Ishikawa (cell line): ENCODE measurements at regions not wholly inside any gene's neighbourhood (a gene's known extent, or its start where the extent isn't known, plus 50 kb on each side); places are given as distances from the start of the nearest gene placed in this dataset.

Experiments used
- CEBPB ChIP-seq: IDR thresholded peaks from 2 replicates; pipeline ENCODE4 v1.6.1; 2012
- CREB1 ChIP-seq: IDR thresholded peaks from 2 replicates; pipeline ENCODE4 v1.6.1; 2012; ENCODE audit warnings: low read depth
- EGR1 ChIP-seq: IDR thresholded peaks from 2 replicates; pipeline ENCODE4 v1.6.1; 2012
- EP300 ChIP-seq: IDR thresholded peaks from 2 replicates; pipeline ENCODE4 v1.6.1; 2012; ENCODE audit warnings: borderline replicate concordance
- FOXM1 ChIP-seq: IDR thresholded peaks from 2 replicates; pipeline ENCODE4 v1.6.1; 2012; ENCODE audit warnings: low read depth, borderline replicate concordance
- NFIC ChIP-seq: IDR thresholded peaks from 2 replicates; pipeline ENCODE4 v1.6.1; 2012
- RAD21 ChIP-seq: IDR thresholded peaks from 2 replicates; pipeline ENCODE4 v1.6.1; 2012; ENCODE audit warnings: low read depth
- TAF1 ChIP-seq: IDR thresholded peaks from 2 replicates; pipeline ENCODE4 v1.6.1; 2012; ENCODE audit warnings: low read depth, mild to moderate bottlenecking
- TCF12 ChIP-seq: IDR thresholded peaks from 2 replicates; pipeline ENCODE4 v1.6.1; 2012; ENCODE audit warnings: low read depth
- TEAD4 ChIP-seq: IDR thresholded peaks from 2 replicates; pipeline ENCODE4 v1.6.1; 2012
- YY1 ChIP-seq: IDR thresholded peaks from 2 replicates; pipeline ENCODE4 v1.6.1; 2012; ENCODE audit warnings: low read depth
- ZBTB7A ChIP-seq: IDR thresholded peaks from 2 replicates; pipeline ENCODE4 v1.6.1; 2012; ENCODE audit warnings: low read depth
- TF ChIP-seq, protein P1 (sequence below): IDR thresholded peaks from 2 replicates; pipeline ENCODE4 v1.6.1; 2012
- TF ChIP-seq, protein P2 (sequence below): IDR thresholded peaks from 2 replicates; pipeline ENCODE4 v1.6.1; 2012; ENCODE audit warnings: low read depth, mild to moderate bottlenecking
- TF ChIP-seq, protein P3 (sequence below): IDR thresholded peaks from 2 replicates; pipeline ENCODE4 v1.6.1; 2012

DNA sequence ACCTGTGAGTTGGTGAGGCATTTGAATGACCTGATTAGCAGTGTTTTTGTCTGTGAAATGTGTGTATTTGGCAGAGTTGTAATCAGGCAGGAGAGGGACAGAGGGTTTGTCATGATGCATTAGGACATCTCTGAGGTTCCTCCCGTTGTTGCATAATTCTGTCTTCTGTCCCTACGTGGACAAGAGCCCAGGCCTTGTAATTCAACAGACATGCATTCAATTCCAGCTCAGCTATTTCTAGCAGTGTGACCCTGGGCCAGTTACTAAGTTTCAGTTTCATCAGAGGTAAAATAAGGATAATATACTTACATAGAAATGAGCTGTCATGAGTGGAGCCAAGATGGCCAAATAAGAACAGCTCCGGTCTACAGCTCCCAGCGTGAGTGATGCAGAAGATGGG is 208.6 kb downstream of the SLC38A4 start:
- TF ChIP-seq TEAD4, result no peak
- no peak for TF ChIP-seq YY1
- no peak for TF ChIP-seq FOXM1
- no peak for TF ChIP-seq RAD21
- no peak for TF ChIP-seq EGR1
- no peak for TF ChIP-seq CEBPB
- TF ChIP-seq, protein P1, sequence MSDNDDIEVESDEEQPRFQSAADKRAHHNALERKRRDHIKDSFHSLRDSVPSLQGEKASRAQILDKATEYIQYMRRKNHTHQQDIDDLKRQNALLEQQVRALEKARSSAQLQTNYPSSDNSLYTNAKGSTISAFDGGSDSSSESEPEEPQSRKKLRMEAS, result no peak

DNA sequence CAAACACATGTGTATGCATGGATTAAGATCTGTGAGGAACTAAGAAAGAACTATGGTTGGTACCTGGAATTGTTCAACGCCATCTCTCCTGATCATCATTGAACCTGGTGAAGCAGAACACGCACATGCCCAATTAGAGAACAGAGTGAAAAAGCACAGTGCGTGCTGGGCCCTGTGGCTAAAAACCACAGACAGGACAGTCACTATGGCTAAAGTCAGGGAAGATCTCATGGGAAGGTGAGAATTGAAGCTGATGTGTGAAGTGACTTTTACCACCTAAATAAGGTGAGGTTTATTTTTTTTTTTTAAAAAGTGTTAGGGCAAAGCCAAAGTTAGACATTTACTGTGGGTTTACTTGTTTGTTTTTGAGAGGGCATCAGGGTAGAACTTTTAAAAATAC is 215.0 kb downstream of the SLC38A4 start:
- no peak for TF ChIP-seq TAF1
- TF ChIP-seq CREB1, result no peak
- no peak for TF ChIP-seq EP300

DNA sequence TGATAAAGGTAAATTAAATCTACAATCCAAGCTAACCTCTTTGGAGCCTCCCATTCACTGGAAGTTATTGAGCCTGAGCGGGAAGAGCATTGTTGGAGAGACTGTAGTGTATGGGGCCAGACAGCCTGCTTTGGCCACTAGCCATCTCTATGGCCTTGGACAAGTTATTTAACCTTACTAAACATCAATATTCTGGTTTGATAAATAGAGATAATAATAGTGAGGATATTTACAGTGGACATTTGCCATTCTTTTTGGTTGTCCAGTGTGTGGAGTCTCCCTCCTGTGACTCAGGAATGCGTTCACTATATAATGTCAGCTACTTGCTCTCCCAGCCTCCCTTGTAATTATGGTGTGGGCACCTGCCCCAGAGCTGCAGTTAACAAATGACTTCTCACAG is 216.1 kb downstream of the SLC38A4 start:
- no peak for TF ChIP-seq FOXM1
- no peak for TF ChIP-seq RAD21
- no peak for TF ChIP-seq ZBTB7A
- no peak for TF ChIP-seq NFIC

DNA sequence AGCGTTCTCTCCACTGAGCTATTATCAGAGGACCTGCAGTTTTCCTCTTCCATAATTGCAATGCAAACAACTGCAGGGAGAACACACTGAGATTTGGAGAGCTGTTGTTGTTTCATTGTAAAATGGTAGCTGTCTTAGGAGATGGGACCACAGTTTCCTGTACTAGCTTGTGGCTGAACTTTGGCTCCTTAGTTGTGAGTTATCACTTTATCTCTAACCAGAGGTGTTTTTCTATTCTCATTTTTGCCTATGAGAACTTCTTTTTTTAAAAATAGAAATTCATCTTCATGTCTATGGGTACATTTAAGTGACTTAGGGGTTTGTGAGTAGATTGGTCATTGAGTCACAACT is 216.5 kb downstream of the SLC38A4 start:
- TF ChIP-seq EGR1 (no peak), ZBTB7A (no peak), TCF12 (no peak), EP300 (no peak), RAD21 (no peak), NFIC (no peak), TAF1 (no peak), CEBPB (no peak), FOXM1 (no peak), CREB1 (no peak), YY1 (no peak), TEAD4 (no peak)
- TF ChIP-seq, protein P1, result no peak
- TF ChIP-seq, protein P2, sequence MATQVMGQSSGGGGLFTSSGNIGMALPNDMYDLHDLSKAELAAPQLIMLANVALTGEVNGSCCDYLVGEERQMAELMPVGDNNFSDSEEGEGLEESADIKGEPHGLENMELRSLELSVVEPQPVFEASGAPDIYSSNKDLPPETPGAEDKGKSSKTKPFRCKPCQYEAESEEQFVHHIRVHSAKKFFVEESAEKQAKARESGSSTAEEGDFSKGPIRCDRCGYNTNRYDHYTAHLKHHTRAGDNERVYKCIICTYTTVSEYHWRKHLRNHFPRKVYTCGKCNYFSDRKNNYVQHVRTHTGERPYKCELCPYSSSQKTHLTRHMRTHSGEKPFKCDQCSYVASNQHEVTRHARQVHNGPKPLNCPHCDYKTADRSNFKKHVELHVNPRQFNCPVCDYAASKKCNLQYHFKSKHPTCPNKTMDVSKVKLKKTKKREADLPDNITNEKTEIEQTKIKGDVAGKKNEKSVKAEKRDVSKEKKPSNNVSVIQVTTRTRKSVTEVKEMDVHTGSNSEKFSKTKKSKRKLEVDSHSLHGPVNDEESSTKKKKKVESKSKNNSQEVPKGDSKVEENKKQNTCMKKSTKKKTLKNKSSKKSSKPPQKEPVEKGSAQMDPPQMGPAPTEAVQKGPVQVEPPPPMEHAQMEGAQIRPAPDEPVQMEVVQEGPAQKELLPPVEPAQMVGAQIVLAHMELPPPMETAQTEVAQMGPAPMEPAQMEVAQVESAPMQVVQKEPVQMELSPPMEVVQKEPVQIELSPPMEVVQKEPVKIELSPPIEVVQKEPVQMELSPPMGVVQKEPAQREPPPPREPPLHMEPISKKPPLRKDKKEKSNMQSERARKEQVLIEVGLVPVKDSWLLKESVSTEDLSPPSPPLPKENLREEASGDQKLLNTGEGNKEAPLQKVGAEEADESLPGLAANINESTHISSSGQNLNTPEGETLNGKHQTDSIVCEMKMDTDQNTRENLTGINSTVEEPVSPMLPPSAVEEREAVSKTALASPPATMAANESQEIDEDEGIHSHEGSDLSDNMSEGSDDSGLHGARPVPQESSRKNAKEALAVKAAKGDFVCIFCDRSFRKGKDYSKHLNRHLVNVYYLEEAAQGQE, result no peak
- TF ChIP-seq, protein P3, sequence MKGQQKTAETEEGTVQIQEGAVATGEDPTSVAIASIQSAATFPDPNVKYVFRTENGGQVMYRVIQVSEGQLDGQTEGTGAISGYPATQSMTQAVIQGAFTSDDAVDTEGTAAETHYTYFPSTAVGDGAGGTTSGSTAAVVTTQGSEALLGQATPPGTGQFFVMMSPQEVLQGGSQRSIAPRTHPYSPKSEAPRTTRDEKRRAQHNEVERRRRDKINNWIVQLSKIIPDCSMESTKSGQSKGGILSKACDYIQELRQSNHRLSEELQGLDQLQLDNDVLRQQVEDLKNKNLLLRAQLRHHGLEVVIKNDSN, result no peak

DNA sequence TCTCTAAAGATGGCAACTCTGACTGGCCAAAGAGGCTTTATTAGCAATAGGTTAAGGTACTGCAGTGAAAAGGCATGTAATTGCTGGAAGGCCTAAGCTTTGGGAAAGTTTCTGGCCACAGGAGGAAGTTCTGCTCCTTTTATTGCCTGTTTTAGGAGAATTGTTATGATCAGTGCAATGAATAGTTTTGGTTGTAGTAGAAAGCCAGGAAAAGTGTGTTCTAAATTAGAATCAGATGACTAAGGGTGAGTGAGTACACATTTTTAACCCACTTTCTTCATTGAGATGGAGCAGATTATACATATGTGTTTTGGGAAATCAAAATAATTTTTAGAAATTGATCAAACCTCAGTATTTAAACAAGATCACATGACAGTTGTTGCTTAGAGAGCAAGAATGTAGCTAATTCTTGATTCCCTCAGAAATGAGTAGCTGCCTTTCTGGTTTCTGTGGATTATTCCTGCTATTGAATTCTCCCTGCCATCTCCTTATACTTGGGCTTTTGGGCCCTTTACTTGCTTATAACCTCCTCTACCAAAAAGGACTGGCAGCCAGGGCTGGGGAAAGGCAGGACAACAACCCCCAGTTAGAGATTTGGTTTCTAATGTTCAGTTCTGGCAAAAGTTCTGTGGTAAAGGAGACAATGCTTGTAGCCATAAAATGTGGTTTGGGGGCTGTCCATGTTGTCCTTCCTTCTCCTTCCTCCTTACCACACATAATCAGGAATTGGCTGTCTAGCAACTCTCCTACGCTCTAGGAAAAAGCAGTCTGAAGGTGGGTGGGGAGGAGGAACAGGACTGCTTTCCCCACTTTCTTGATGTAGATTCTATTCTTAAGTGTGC is 217.1 kb downstream of the SLC38A4 start:
- TF ChIP-seq TCF12 (no peak), ZBTB7A (no peak), EP300 (no peak), EGR1 (no peak), CEBPB (no peak), TAF1 (no peak), RAD21 (no peak), TEAD4 (no peak), YY1 (no peak), NFIC (no peak), FOXM1 (no peak), CREB1 (no peak)
- TF ChIP-seq, protein P1, result no peak
- TF ChIP-seq, protein P3, result no peak
- TF ChIP-seq, protein P2, result no peak

DNA sequence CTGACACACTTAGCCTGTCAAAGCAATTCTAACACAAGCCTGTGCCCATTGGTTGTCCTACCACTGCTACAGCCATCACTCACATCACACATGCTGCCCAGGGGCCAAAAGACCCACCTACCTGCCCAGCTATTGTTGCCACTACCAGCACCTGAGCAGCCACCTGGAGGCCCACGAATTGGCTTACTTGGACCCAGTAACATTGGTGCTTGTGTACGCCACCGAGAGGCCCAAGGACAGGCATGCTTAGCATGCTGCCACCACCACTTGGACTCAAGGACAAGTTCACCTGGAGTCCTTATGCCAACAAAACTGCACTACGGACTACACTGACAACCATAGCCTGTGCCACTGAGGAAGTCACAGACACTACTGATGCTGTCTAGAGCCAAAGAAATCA is 221.1 kb downstream of the SLC38A4 start:
- TF ChIP-seq EP300 (no peak), NFIC (no peak), CREB1 (no peak), CEBPB (no peak)
